ENCODE measurements at regions not wholly inside any gene's neighbourhood (a gene's known extent, or its start where the extent isn't known, plus 50 kb on each side); places are given as distances from the start of the nearest gene placed in this dataset.
A peak's percentile ranks its signal among the peaks of the same experiment; 100 is the strongest.

GRCh38 chr6:110043366-110043994 lies 65.4 kb downstream of the GPR6 start:
- no peak for TF ChIP-seq CTCF (conservative IDR thresholded peaks at IDR 0.05; ENCODE audit: low read depth, low read length)

GRCh38 chr6:110044096-110044495 lies 66.0 kb downstream of the GPR6 start:
- H3K4me3 ChIP-seq (ENCODE audit: low read depth, low read length), result no peak overlapping the region
- DNase-seq (ENCODE audit: low read depth), result no peak
- TF ChIP-seq CTCF (conservative IDR thresholded peaks at IDR 0.05; ENCODE audit: low read depth, low read length), result no peak

More at GRCh38 chr6:110043366-110043994, 65.4 kb downstream of the GPR6 start:
- no peak for DNase-seq (ENCODE audit: low read depth)
- no peak overlapping the region for H3K4me3 ChIP-seq (ENCODE audit: low read depth, low read length)

- no peak for DNase-seq (ENCODE audit: low read depth)
- no peak for TF ChIP-seq CTCF (conservative IDR thresholded peaks at IDR 0.05; ENCODE audit: low read depth, low read length)
- H3K4me3 ChIP-seq (ENCODE audit: low read depth, low read length), result no peak overlapping the region
Observed at GRCh38 chr6:110044622-110045021, 66.5 kb downstream of the GPR6 start.

GRCh38 chr6:110048221-110048875 lies 70.2 kb downstream of the GPR6 start:
- no peak for TF ChIP-seq CTCF (conservative IDR thresholded peaks at IDR 0.05; ENCODE audit: low read depth, low read length)
- peak; percentile 13 for DNase-seq (ENCODE audit: low read depth)

GRCh38 chr6:110049696-110050439 lies 71.8 kb downstream of the GPR6 start:
- no peak overlapping the region for H3K4me3 ChIP-seq (ENCODE audit: low read depth, low read length)
- DNase-seq (ENCODE audit: low read depth), result no peak
- no peak for TF ChIP-seq CTCF (conservative IDR thresholded peaks at IDR 0.05; ENCODE audit: low read depth, low read length)

More at GRCh38 chr6:110048221-110048875, 70.2 kb downstream of the GPR6 start:
- no peak overlapping the region for H3K4me3 ChIP-seq (ENCODE audit: low read depth, low read length)

Measured in choroid plexus epithelial cell (primary cell).